B cell (primary cell): ENCODE measurements at regions not wholly inside any gene's neighbourhood (a gene's known extent, or its start where the extent isn't known, plus 50 kb on each side); places are given as distances from the start of the nearest gene placed in this dataset.

Source experiments
- ATAC-seq: fragments of 200-7000 bp; cut with Tn5 transposase; one replicate; pipeline ENCODE4 v1.10.0; 2021; ENCODE audit warnings: low read depth, mild to moderate bottlenecking, moderate number of reproducible peaks, moderate library complexity
- CTCF ChIA-PET: fragments of 350-600 bp; sonication (Branson Sonifier 250); formaldehyde crosslinking; loops from one replicate; lab custom pipeline; 2021; ENCODE audit warnings: antibody characterized with exemption, inconsistent platforms; lab: Charles Lee
- POLR2A ChIA-PET: fragments of 350-600 bp; sonication (Branson Sonifier 250); formaldehyde crosslinking; loops from one replicate; lab custom pipeline; 2021; ENCODE audit warnings: antibody characterized with exemption; lab: Charles Lee
- DNase-seq: peaks from one replicate; pipeline ENCODE4 v3.0.0; 2013
- H2AFZ ChIP-seq: 2 replicates; pipeline ENCODE4 v1.6.1; 2012; ENCODE audit warnings: mild to moderate bottlenecking, low read depth, low read length; ENCODE audit not compliant: insufficient read depth, poor library complexity, severe bottlenecking
- H3K27ac ChIP-seq, 2 donors: 1 replicate in 1 of 2; 2 replicates in 1 of 2; pipeline ENCODE4 v1.5.1; 2012 to 2013; ENCODE audit warnings: low read length in 2 of 2, mild to moderate bottlenecking in 2 of 2, moderate library complexity in 1 of 2
- H3K27me3 ChIP-seq, 4 experiments: fragments of 200-600 bp in 1 of 4; sonication (generic) in 1 of 4; replicated peaks in 1 of 4; 1 replicate in 2 of 4; 2 replicates in 2 of 4; pipeline versions ENCODE4 v1.6.1 to v1.7.0; 2013 to 2016; ENCODE audit warnings: low read length in 3 of 4, mild to moderate bottlenecking in 2 of 4, mixed read lengths in 1 of 4, moderate library complexity in 1 of 4; ENCODE audit not compliant: insufficient read depth in 4 of 4, control insufficient read depth in 3 of 4; ENCODE audit errors: control extremely low read depth in 1 of 4
- H3K36me3 ChIP-seq, 2 experiments: replicated peaks in 1 of 2; 1 replicate in 1 of 2; 2 replicates in 1 of 2; pipeline versions ENCODE4 v1.6.1 to v1.7.1; 2013; ENCODE audit warnings: low read length in 1 of 2; ENCODE audit not compliant: insufficient read depth in 2 of 2, control insufficient read depth in 1 of 2; ENCODE audit errors: control extremely low read depth in 1 of 2, extremely low read depth in 1 of 2
- H3K4me1 ChIP-seq, 2 donors: fragments of 200-600 bp in 1 of 2; sonication (generic) in 1 of 2; 1 replicate in 1 of 2; 2 replicates in 1 of 2; pipeline versions ENCODE4 v1.5.1 to v1.6.1; 2013 to 2017; ENCODE audit warnings: low read length in 2 of 2; ENCODE audit not compliant: control insufficient read depth in 2 of 2, insufficient read depth in 2 of 2
- H3K4me2 ChIP-seq: replicated peaks from 2 replicates; pipeline ENCODE3; 2012; ENCODE audit warnings: mild to moderate bottlenecking, low read depth, low read length; ENCODE audit not compliant: poor library complexity, severe bottlenecking
- H3K4me3 ChIP-seq, 5 experiments: fragments of 200-600 bp in 1 of 5; sonication (generic) in 1 of 5; 1 replicate in 3 of 5; 2 replicates in 2 of 5; pipeline versions ENCODE4 v1.5.1 to v1.7.0; 2011 to 2016; ENCODE audit warnings: low read length in 4 of 5, mild to moderate bottlenecking in 4 of 5, low read depth in 2 of 5, control low read depth in 1 of 5, moderate library complexity in 1 of 5; ENCODE audit not compliant: insufficient read depth in 1 of 5; ENCODE audit errors: control extremely low read depth in 1 of 5, extremely low read depth in 1 of 5
- H3K79me2 ChIP-seq: fragments of 200-600 bp; sonication (generic); one replicate; pipeline ENCODE4 v1.6.0; 2016; ENCODE audit warnings: low read length; ENCODE audit not compliant: control insufficient read depth, insufficient read depth
- H3K9ac ChIP-seq: fragments of 200-600 bp; sonication (generic); 2 replicates; pipeline ENCODE4 v1.6.1; 2017; ENCODE audit warnings: mild to moderate bottlenecking, low read length, moderate library complexity
- H3K9me3 ChIP-seq, 3 donors: one replicate each; pipeline versions ENCODE4 v1.6.1 to v1.7.1; 2013; ENCODE audit warnings: low read length in 2 of 3; ENCODE audit not compliant: control insufficient read depth in 2 of 3, insufficient read depth in 1 of 3; ENCODE audit errors: control extremely low read depth in 1 of 3
- H4K20me1 ChIP-seq: 2 replicates; pipeline ENCODE4 v1.6.0; 2012; ENCODE audit warnings: mild to moderate bottlenecking, low read length; ENCODE audit not compliant: insufficient read depth, control insufficient read depth, poor library complexity, severe bottlenecking
- H3K27ac Mint-ChIP-seq: one replicate; pipeline ENCODE4 v1.8.0; 2021; ENCODE audit warnings: mixed read lengths
- H3K27me3 Mint-ChIP-seq: one replicate; pipeline ENCODE4 v1.8.0; 2021; ENCODE audit warnings: mixed read lengths
- H3K4me1 Mint-ChIP-seq: one replicate; pipeline ENCODE4 v1.8.0; 2021; ENCODE audit warnings: mixed read lengths
- H3K4me3 Mint-ChIP-seq: one replicate; pipeline ENCODE4 v1.8.0; 2021; ENCODE audit warnings: mixed read lengths
- H3K9me3 Mint-ChIP-seq: one replicate; pipeline ENCODE4 v1.8.0; 2022; ENCODE audit warnings: mixed read lengths; ENCODE audit not compliant: insufficient read depth
- CTCF ChIP-seq: fragments of 200-600 bp; IDR thresholded peaks from one replicate; pipeline ENCODE4 v1.8.0; 2022; ENCODE audit warnings: antibody characterized with exemption, mild to moderate bottlenecking
- EZH2 ChIP-seq: IDR thresholded peaks from 2 replicates; pipeline ENCODE4 v1.6.1; 2012; ENCODE audit warnings: borderline replicate concordance, low read depth, mild to moderate bottlenecking, moderate library complexity, low read length; ENCODE audit not compliant: insufficient read depth, poor library complexity, severe bottlenecking
- WGBS: methylation state at CpG from one replicate; pipeline ENCODE4 v1.1.5; 2013; ENCODE audit warnings: missing lambda C conversion rate; ENCODE audit not compliant: insufficient coverage; 5-methylcytosine and 5-hydroxymethylcytosine counted together
- intact Hi-C: fragments of 100-400 bp; cut with micrococcal nuclease; formaldehyde crosslinking; loops from one replicate; pipeline ENCODE4 v1.10.0; 2022

GRCh38 chr5:5632678-5633077, 210.2 kb downstream of the ICE1 start:
- DNase-seq (no peak), ATAC-seq (no peak)
- H3K79me2 ChIP-seq = no peaks in the 10 kb centered on the region
- no peak overlapping the region for H3K4me2 ChIP-seq
- intact Hi-C loops = no loop called here
- H3K9me3 Mint-ChIP-seq = no peaks in the 10 kb centered on the region
- H3K4me1 Mint-ChIP-seq = no peaks in the 10 kb centered on the region
- H3K4me3 ChIP-seq = no peak overlapping the region
- H3K4me3 Mint-ChIP-seq = no peak overlapping the region
- CTCF ChIA-PET = interaction anchor here (0.6 kb wide), 1 partner anchor 573 kb away, joined by 4 read pairs; no protein-coding TSS in a partner anchor
- no peak overlapping the region for H3K27ac Mint-ChIP-seq
- H4K20me1 ChIP-seq = no peaks in the 10 kb centered on the region
- H2AFZ ChIP-seq = no peak overlapping the region
- H3K36me3 ChIP-seq = no peaks in the 10 kb centered on the region
- POLR2A ChIA-PET = no interaction called here
- H3K9ac ChIP-seq = no peak overlapping the region
- WGBS = no CpG with 5 or more reads among the region's 2 CpGs
- peaks cover 0 to 2% (median 0%) of the 10 kb centered on the region in 3 donors for H3K9me3 ChIP-seq
- H3K27me3 Mint-ChIP-seq = peaks cover 12% of the 10 kb centered on the region
- H3K4me1 ChIP-seq = no peaks in the 10 kb centered on the region
- H3K27ac ChIP-seq = no peak overlapping the region
- no peak for TF ChIP-seq CTCF
- no peak for TF ChIP-seq EZH2
- no peaks in the 10 kb centered on the region for H3K27me3 ChIP-seq

- no peak for ATAC-seq
Observed at GRCh38 chr5:5629607-5629978, 207.1 kb downstream of the ICE1 start.

More at GRCh38 chr5:5629607-5629978, 207.1 kb downstream of the ICE1 start:
- ChIA-PET POLR2A (no interaction called here), CTCF (no interaction called here)
- Mint-ChIP-seq H3K27ac (no peak overlapping the region), H3K4me3 (no peak overlapping the region), H3K27me3 (peaks cover 10% of the 10 kb centered on the region), H3K9me3 (peaks cover 1% of the 10 kb centered on the region), H3K4me1 (no peaks in the 10 kb centered on the region)
- TF ChIP-seq CTCF (no peak), EZH2 (no peak)
- WGBS = 90% methylated on average over 4 of the region's 5 CpGs
- no peaks in the 10 kb centered on the region for H4K20me1 ChIP-seq
- no peak overlapping the region for H2AFZ ChIP-seq
- H3K4me3 ChIP-seq = no peak overlapping the region
- H3K27me3 ChIP-seq = no peaks in the 10 kb centered on the region
- intact Hi-C loops = no loop called here
- peaks cover 0 to 10% (median 7%) of the 10 kb centered on the region in 3 donors for H3K9me3 ChIP-seq
- H3K4me1 ChIP-seq = no peaks in the 10 kb centered on the region
- DNase-seq = no peak
- no peaks in the 10 kb centered on the region for H3K79me2 ChIP-seq
- no peak overlapping the region for H3K27ac ChIP-seq
- H3K9ac ChIP-seq = no peak overlapping the region
- H3K4me2 ChIP-seq = no peak overlapping the region
- H3K36me3 ChIP-seq = no peaks in the 10 kb centered on the region
